ENCODE measurements at regions not wholly inside any gene's neighbourhood (a gene's known extent, or its start where the extent isn't known, plus 50 kb on each side); places are given as distances from the start of the nearest gene placed in this dataset.
"Not testable (repeated sequence)": the region's sequence is repeated elsewhere in the genome, so short reads cannot be mapped to it uniquely, and the experiment has no call there.

DNA sequence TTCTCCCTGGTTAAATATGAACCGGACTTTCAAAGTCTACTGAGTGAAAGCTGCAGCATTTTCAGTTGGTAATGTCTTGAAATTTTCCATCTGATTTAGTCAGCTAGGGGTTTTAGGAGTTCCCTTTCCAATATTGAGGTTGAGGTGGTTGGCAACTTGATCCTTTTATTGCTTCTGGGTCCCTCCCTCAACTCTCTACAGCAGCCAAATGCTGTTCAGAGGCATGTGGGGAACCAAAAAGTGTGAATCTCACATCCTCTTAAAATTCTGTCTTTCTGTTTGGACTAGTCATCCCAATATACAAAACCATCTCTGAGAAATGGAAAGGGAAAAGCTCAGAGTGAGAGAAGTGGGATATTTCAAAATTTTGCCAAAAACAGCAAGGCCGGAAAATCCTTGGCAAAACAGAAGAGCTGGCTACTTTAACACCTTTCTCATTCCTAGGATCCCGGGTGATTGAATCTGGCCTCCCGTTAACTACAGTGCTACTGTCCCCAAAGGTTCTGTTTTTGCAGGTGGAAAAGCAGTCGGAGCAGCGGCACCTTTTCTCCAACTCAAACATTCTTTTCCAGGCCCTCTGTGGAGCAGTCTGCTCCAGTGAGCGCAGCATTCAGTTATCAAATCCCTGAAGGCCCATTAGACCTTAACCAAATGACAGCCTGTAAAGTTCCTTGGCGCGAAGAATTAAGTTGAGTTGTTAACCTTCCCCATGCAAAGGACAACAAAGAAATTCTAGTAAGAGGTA is 345.9 kb upstream of the NUDT12 start:
- peak; percentile 10 for DNase-seq

GRCh38 chr5:103907001-103907400 is 344.4 kb upstream of the NUDT12 start:
- no peak for DNase-seq

- no peak for DNase-seq
These were observed 342.1 kb upstream of the NUDT12 start for GRCh38 chr5:103904651-103905050.

- DNase-seq, result no peak
These were observed 340.3 kb upstream of the NUDT12 start for GRCh38 chr5:103902893-103903292.

DNA sequence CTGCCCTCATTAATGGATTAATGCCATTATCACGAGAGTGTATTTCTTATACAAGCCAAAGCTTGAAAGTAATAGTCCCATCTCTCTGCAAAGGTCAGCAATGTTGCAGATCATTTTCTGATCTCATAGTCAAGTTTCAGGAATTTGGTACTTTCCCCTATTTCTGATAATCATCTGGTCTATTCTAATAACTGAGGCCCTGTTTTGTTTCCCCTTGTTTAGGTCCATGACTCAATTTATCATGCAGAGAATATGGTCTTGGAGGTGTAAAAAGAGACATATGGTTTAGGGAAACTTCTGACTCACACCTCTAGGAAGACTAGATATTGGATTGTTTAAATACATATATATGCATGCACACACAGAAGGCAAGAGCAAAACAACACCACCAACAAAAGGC is 339.3 kb upstream of the NUDT12 start:
- no peak for DNase-seq

DNA sequence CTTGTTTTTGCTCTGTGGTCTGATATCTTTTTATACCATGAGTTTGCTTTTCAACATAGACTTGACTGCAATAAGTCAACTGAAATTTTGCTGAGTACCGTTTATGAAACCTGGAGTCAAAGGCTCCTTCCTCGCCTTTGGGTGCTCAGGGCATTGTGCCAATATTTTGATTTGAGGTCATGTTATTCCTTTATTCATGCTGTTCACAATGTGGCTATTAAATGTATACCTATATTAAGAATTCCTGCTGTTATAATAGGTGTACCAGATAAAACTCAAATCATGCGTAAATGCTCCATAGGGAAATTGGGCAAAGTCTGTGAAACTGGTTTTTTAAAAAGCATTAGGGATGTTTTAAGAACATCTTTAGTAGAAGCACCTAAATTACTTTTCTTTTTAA is 334.0 kb upstream of the NUDT12 start:
- DNase-seq, result no peak

GRCh38 chr5:103895738-103896137 is 333.1 kb upstream of the NUDT12 start:
- DNase-seq, result no peak

GRCh38 chr5:103894882-103895281 is 332.3 kb upstream of the NUDT12 start:
- no peak for DNase-seq

DNA sequence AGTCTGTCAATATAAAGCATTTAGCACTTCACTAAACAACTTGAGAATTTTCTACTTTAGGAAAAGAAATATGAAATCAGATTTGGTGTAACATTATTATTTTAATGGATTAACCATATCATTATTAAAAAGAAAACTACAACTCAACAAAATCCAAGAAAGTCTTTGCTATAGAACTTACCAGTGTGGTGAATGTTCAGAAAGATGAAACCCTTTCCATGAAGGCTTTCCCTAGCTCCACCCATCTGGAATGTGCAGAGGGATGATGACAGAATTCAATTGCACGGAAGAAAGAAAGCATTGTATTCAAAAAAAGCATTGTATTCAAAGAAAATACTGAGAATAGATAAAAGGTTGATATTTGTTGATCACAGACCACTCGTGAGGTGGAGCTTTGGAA is 328.6 kb upstream of the NUDT12 start:
- peak; percentile 28 for DNase-seq

GRCh38 chr5:103890313-103890712 is 327.7 kb upstream of the NUDT12 start:
- DNase-seq, result no peak

DNA sequence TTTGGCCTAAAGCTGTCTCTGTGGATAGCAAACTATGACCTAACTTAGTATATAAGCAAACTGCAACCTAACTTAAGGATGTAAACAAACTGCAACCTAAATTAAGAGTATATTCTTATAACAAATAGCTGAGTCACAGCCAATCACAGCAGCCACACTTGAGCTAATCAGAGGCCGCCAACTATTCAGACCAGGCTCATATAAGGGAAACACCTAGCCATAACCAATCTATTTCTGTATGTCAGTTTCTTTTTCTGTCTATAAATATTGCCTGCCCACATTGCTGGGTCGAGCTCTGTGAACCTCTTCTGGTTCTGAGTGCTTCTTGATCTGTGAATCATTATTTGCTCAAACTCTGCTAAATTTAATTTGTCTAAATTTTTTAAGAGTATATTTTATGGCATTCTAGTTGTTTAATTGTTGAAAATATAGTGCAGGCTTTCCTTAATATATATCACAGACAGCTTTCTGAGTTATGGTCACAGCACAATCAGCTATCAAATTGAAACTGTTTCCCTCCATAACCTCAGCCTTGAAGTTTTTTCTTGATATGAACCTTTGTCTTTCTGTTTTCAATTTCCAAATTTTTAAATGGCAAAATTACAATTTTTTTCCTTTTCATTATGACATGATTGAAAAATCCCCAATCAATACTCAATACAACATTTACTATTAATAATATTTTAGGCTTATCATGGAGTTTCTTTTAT is 327.1 kb upstream of the NUDT12 start:
- DNase-seq, result no peak

GRCh38 chr5:103886826-103887225 is 324.2 kb upstream of the NUDT12 start:
- DNase-seq, result no peak

DNA sequence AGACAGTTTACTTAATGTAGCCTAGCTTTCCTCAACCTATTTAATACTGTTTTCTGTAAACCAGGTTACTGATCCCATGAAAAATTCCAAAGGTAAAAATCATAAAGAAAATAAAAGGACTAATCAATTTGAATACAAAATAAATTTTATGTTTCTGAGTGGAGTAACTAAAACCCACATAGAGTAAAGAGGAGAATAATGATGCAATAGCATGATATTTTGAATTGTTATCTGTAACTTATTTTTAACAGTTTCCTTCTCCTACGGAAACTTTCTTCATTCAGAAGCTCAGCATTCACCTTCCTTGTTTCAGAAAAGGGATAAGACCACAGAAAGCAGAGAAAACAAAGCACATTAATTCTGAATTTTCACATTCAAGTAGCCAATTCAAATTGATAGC is 320.6 kb upstream of the NUDT12 start:
- DNase-seq, result no peak

DNA sequence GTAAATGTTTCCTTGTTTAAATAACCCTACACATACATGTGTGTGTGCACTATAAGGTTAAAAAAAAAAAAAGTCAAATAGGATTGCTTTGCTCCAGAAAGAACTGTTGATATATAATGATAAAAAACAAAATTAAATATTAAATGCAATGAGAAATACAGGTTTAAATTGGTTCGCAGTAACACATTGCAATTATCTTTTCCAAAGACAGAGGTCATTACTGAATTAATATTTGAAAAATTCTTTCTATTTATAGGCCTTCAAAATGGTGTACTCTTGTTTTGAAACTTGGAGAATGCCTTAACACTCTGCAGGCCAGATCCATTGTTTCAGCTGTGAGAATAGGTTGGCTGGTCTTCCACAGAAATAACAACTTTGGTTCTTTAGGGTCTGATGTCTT is 319.0 kb upstream of the NUDT12 start:
- no peak for DNase-seq

DNA sequence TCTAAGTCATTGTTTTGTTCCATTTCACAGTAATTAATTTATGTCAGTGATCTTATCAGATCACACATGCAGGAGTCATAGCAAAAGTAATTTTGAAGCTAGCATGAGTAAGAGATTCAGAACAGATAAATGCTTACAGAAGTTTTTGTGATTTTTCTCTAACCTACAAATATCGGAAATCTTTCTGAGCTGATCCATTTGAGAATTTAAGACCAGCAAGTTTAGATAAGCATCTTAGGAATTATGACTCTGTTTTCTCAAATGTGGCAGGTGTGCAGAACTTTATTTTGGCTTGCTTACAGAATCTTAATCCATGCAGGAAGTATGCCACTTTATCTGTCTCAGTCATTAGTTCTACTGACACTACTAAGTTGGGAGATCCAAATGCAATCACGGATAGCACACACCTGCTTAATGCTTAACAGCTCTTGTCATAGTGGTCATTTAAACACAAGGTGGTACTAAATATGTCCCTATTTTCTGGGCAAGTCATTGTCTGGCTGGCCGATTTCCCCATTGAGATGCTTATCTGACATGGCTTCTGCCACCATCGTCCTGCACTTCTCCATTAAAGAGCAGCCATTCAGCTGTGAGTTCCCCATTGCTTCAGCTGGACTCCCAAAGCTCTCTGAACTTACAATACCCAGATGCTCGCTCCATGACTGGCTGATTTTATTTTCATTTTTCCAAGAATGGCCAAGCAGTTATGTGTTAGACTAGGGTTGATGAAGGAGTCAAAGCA is 305.4 kb upstream of the NUDT12 start:
- no peak for DNase-seq

DNA sequence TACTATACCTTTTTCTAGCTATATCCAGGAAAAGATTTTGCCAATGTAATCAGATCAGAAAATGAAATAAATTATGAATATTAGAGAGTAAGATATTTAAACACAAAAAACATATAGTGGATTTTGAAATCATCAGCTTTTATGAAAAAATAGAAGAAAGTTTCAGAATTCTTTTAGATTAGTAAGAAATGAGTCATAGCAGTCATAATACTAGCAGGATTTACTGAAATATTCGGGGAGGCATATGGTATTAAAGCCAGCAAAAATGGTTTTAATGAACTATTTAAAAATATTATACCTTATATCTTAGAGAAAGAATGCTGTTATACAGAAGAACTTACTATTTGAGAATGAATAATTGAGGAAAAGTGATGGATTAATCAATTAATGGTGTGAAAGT is 303.6 kb upstream of the NUDT12 start:
- no peak for DNase-seq

DNA sequence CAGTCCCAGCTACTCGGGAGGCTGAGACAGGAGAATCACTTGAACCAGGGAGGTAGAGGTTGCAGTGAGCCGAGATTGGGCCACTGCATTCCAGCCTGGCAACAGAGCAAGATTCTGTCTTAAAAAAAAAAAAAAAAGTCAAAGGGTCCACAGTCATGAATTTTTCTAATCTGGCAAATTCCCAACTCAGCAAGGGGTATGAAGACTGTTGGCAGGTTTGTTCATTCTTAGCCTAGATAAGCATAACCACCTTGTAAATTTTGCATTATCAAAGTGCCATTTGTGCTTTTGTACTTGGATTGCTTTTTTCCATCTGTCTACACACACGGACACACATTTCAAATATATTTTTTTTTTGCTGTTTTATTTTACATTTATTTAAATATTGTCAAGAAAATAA is 299.8 kb upstream of the NUDT12 start:
- DNase-seq, result no peak

- no peak for DNase-seq
These were observed 297.7 kb upstream of the NUDT12 start for GRCh38 chr5:103860327-103860726.

DNA sequence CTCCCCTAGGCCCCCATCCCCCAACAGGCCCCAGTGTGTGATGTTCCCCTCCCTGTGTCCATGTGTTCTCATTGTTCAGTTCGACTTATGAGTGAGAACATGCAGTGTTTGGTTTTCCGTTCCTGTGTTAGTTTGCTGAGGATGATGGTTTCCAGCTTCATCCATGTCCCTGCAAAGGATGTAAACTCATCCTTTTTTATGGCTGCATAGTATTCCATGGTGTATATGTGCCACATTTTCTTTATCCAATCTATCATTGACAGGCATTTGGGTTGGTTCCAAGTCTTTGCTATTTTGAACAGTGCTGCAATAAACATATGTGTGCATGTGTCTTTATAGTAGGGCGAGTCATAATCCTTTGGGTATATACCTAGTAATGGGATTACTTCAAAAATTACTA is 295.8 kb upstream of the NUDT12 start:
- DNase-seq, result not testable (repeated sequence)

GRCh38 chr5:103851091-103851490 is 288.5 kb upstream of the NUDT12 start:
- peak; percentile 60 for DNase-seq

GRCh38 chr5:103849934-103850333 is 287.3 kb upstream of the NUDT12 start:
- no peak for DNase-seq

DNA sequence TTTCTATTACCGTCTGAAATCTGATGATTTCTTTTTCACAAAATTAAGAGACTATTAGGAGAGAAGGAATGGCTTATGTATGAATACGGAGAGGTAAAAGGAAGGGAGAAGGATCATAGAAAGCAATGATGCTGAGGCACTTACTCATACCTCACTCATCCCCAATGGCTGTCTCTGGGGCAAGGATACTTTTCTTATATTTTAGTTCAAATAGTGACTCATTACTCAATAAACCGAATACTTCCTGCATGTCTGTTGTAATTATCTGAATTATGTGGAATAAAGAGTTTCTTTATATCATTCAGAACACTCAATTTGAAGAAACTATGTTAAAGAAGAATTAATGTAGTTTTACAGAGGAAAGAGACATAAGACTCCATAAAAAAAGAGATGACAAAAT is 284.5 kb upstream of the NUDT12 start:
- no peak for DNase-seq

- no peak for DNase-seq
These were observed 280.3 kb upstream of the NUDT12 start for GRCh38 chr5:103842936-103843335.

DNA sequence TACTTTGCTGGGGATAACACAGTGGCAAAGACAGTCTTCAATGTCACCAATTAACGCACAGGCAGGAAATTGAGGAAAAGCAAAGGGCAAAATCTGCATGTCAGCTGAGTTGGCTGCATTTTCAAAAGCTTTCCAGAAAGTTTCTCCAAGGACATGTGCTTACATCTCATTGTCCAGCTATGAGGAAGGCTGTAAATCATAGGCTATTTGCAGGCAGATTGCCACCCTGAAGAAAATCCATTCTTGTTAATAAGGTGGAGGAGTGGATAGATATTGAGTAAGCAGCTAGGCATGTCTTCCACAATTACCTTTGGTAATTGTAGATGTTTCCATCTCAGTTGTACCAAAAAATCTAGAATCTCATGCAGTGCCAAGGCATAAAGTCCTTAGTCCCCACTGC is 278.0 kb upstream of the NUDT12 start:
- no peak for DNase-seq

All from retina (tissue), 1 donor.